Lower leg skin (tissue), 4 donors: ENCODE measurements at regions not wholly inside any gene's neighbourhood (a gene's known extent, or its start where the extent isn't known, plus 50 kb on each side); places are given as distances from the start of the nearest gene placed in this dataset.

Source experiments
- DNase-seq, 2 donors: peaks; one replicate each; pipeline ENCODE4 v3.0.0-alpha.2; 2019; ENCODE audit warnings: low spot score in 2 of 2
- H3K4me3 ChIP-seq: fragments of 200-600 bp; sonication (generic); 2 replicates; pipeline ENCODE4 v1.5.1; 2017; ENCODE audit warnings: mild to moderate bottlenecking, low read depth; ENCODE audit not compliant: poor library complexity, severe bottlenecking
- CTCF ChIP-seq, 3 donors: fragments of 450-650 bp; IDR thresholded peaks; one replicate each; pipeline ENCODE4 v1.5.1; 2016; ENCODE audit warnings: antibody characterized with exemption in 3 of 3, mild to moderate bottlenecking in 3 of 3, moderate library complexity in 2 of 3
- POLR2A ChIP-seq, 2 donors: fragments of 450-650 bp; IDR thresholded peaks; one replicate each; pipeline ENCODE4 v1.6.1; 2016 to 2017; ENCODE audit warnings: antibody characterized with exemption in 2 of 2, mild to moderate bottlenecking in 1 of 2, moderate library complexity in 1 of 2
- WGBS, 2 donors: methylation state at CpG; one replicate each; pipeline ENCODE4 v1.1.5; 2018; 5-methylcytosine and 5-hydroxymethylcytosine counted together
- intact Hi-C: fragments of 100-400 bp; cut with DNase I; formaldehyde crosslinking; loops from one replicate; pipeline ENCODE4 v1.15.0; 2023; ENCODE audit warnings: low total_unique reads

GRCh38 chr9:16343249-16344237 is 526.9 kb downstream of the BNC2 start:
- 42 to 48% methylated on average over 12 of the region's 12 CpGs for WGBS, 2 donors
- TF ChIP-seq CTCF (IDR thresholded peaks at IDR 0.05) (no peak), POLR2A (IDR thresholded peaks at IDR 0.05) (no peak)
- peak in 1 of 2 donors; percentile 42 for DNase-seq
- H3K4me3 ChIP-seq: no peak overlapping the region
- intact Hi-C loops: no loop called here

- no peak for DNase-seq
- TF ChIP-seq CTCF (IDR thresholded peaks at IDR 0.05) (no peak), POLR2A (IDR thresholded peaks at IDR 0.05) (no peak)
- no peak overlapping the region for H3K4me3 ChIP-seq
- WGBS, 2 donors: 49 to 50% methylated on average over 6 of the region's 6 CpGs
- intact Hi-C loops: no loop called here
Observed at GRCh38 chr9:16344343-16344742, 526.1 kb downstream of the BNC2 start.

DNA sequence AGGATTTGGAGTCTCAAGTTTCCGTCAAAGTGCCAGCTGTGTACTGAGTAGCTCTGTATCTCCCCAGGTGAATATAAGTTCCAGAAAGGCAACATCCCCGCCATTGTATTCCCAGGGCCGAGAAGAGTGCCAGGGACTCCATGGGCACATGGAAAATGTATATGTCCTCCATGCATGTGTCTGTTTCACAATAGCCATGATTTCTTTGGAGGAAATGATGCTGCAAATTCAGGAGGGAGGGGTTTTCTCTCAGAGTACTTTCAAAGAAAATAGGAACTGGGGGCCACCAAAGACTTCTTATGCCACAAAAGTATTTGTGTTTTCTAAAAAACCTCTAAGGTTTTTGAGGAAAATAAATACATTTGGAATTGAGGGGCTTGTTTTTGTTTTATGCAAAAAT is 524.6 kb downstream of the BNC2 start:
- no peak for TF ChIP-seq POLR2A (IDR thresholded peaks at IDR 0.05)
- TF ChIP-seq CTCF (IDR thresholded peaks at IDR 0.05): no peak
- intact Hi-C loops: no loop called here
- WGBS, 2 donors: 82% methylated on average over 3 of the region's 3 CpGs
- no peak for DNase-seq
- H3K4me3 ChIP-seq: no peak overlapping the region

DNA sequence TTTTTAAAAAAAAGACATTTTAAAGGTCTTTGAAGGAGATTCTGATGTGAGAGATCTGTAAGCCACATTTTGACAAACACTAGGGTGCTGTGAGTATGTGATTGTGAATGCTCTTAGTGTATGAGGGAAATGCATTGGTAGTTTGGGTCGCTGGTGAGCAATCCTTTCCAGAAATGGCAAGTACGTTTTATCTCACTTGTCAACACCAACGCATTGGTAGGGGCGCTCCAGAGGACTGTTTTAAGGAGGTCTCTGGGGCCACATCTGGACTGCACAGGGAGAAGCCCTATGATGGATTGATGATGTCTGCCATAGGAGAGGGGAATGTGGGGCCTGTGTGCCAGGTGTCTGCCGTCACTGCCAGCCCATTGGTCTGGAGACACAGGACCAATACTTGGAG is 522.6 kb downstream of the BNC2 start:
- DNase-seq: no peak

GRCh38 chr9:16348531-16348930 is 521.9 kb downstream of the BNC2 start:
- 86 to 88% methylated on average over 4 of the region's 4 CpGs for WGBS, 2 donors
- intact Hi-C loops: no loop called here
- TF ChIP-seq CTCF (IDR thresholded peaks at IDR 0.05): no peak
- no peak for TF ChIP-seq POLR2A (IDR thresholded peaks at IDR 0.05)
- no peak overlapping the region for H3K4me3 ChIP-seq
- DNase-seq: no peak

More for the DNA sequence above, 522.6 kb downstream of the BNC2 start:
- 85 to 91% methylated on average over 5 of the region's 5 CpGs for WGBS, 2 donors
- intact Hi-C loops: no loop called here
- H3K4me3 ChIP-seq: no peak overlapping the region
- no peak for TF ChIP-seq CTCF (IDR thresholded peaks at IDR 0.05)
- TF ChIP-seq POLR2A (IDR thresholded peaks at IDR 0.05): no peak
